GM12865 (cell line): ENCODE measurements at regions not wholly inside any gene's neighbourhood (a gene's known extent, or its start where the extent isn't known, plus 50 kb on each side); places are given as distances from the start of the nearest gene placed in this dataset.
"Not testable (repeated sequence)": the region's sequence is repeated elsewhere in the genome, so short reads cannot be mapped to it uniquely, and the experiment has no call there.

Experiments
- DNase-seq: peaks from one replicate; pipeline ENCODE4 v3.0.0; 2010; ENCODE audit warnings: low read depth
- H3K4me3 ChIP-seq: 2 replicates; pipeline ENCODE4 v1.5.1; 2011; ENCODE audit warnings: mild to moderate bottlenecking, low read depth, low read length, control low read depth

GRCh38 chr1:143854069-143854468, 117.7 kb downstream of the FAM72C start:
- not testable (repeated sequence) for DNase-seq, H3K4me3 ChIP-seq

DNA sequence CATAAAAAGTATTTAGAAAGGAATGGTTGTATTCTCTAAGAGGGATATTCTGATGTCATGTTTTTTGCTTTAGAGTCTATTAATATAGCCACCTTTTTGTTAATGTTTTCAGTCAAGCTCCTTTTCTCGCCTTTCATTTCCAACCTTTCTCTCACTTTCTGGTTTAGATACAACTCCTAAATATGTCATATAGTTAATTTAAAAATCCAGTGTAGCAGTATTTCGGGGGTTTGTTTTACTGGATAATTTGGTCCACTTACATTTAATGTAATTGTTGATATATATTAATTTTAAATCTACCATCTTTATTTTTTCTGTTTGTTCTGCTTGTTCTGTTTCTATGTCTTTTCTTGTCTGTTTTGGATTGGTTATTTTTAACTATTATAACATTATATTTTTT, 121.1 kb downstream of the FAM72C start:
- not testable (repeated sequence) for DNase-seq, H3K4me3 ChIP-seq

GRCh38 chr1:143848859-143849258, 122.9 kb downstream of the FAM72C start:
- H3K4me3 ChIP-seq, DNase-seq: not testable (repeated sequence)

DNA sequence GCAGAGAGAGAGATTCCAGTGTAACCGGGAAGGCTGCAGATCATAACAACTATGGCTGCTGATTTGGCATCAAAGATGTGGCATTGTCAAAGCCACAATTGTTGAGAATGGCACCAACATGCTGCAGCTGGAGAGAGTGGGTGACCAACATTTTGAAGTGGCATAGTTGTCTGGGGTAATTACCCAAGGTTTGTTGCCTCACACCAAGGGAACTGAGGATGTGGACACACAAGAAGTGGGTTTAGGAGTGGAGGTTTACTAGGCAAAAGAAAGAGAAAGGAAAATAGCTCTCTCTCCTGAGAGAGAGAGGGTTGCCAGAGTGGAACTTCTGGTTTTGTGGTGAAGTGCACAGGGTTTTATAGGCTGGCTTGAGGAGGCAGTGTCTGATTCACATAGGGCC, 126.6 kb downstream of the FAM72C start:
- DNase-seq, H3K4me3 ChIP-seq: not testable (repeated sequence)

- not testable (repeated sequence) for H3K4me3 ChIP-seq, DNase-seq
Observed at GRCh38 chr1:143842058-143842457, 129.7 kb downstream of the FAM72C start.

DNA sequence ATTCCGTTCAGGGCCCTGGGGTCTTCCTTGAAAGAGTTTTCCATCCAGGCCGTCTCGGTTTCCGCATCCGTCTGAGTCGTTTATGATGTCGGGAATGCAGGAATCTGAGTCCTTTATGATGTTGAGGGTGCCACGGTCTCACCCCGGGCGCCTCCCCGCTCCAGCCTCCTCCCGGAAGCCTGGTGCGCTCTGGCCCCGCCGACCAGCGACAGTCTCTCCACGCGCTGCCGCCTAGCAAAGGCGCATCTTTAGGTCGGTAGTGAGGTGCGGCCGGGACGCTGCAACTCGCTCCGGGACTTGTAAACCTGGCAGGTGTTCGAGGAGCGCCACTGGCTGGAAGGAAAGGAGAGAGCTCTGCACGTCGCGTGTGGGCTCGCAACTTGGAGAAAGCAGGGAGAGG, 132.6 kb downstream of the FAM72C start:
- H3K4me3 ChIP-seq, DNase-seq: not testable (repeated sequence)

- DNase-seq, H3K4me3 ChIP-seq: not testable (repeated sequence)
Observed at GRCh38 chr1:143838598-143838929, 133.2 kb downstream of the FAM72C start.

- not testable (repeated sequence) for DNase-seq, H3K4me3 ChIP-seq
Observed at GRCh38 chr1:143837924-143838597, 133.7 kb downstream of the FAM72C start.

GRCh38 chr1:143833376-143833775, 138.4 kb downstream of the FAM72C start:
- DNase-seq, H3K4me3 ChIP-seq: not testable (repeated sequence)

GRCh38 chr1:143832379-143832716, 139.4 kb downstream of the FAM72C start:
- not testable (repeated sequence) for DNase-seq

DNA sequence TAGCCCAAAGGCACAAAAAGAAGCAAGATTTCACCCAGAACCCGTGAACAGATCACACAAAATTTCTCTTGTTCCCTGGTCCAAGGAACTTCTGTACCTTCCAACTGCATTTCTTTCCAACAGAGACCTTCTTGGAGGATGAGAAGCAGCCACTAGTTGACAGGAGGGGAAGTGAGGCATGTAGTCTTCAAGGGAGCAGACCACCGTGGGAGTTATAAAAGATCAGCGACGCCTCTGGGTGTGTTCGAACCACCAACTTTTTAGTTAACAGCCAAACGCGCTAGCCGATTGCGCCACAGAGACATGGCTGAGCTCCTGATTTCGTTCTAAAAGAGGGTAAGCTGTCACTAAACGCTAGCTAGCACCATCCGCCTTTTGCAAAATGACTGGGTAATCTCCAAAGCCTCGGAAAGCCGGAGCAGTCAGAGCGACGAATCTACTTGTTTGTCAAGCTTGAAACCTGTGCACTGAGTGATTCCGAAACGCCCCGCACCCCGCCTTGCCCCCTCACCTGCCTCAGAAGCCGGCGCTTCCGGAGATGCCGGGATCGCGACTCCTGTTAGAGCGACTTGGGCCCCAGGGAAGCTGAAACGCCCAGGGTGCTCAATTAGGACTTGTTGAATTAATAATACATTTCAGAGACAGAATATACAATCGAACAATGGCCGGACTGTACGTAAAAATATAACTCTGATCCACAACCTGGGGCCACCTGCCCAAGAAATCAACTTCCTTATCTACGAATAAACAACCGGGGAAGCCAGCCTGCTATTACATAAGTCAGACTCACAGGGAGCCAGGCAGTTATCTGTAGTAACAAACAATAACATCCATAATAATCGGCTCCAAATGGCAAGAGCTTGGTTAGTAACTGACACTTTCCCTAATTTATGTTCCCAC, 140.1 kb downstream of the FAM72C start:
- DNase-seq = peak; percentile 0
- H3K4me3 ChIP-seq = not testable (repeated sequence)

More at GRCh38 chr1:143832379-143832716, 139.4 kb downstream of the FAM72C start:
- H3K4me3 ChIP-seq = not testable (repeated sequence)

DNA sequence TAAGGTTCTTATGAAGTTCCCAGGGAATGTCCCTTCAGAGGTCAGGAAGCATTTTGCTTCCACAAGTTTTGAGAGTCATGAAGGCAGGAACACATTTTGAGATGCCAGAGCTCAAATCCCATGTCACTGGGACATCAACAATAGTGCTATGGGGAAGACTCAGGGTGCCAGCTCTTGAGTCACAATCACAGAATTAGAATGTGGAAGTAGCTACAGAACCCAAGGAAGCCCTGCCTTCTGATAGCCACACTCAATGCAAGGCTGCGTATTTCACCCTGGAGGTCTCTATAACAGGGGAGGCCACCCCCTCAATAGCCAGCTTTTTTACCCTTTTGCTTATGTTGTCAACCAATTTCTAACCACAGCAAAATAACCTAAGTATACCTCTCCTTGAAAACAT, 145.6 kb downstream of the FAM72C start:
- not testable (repeated sequence) for DNase-seq, H3K4me3 ChIP-seq

DNA sequence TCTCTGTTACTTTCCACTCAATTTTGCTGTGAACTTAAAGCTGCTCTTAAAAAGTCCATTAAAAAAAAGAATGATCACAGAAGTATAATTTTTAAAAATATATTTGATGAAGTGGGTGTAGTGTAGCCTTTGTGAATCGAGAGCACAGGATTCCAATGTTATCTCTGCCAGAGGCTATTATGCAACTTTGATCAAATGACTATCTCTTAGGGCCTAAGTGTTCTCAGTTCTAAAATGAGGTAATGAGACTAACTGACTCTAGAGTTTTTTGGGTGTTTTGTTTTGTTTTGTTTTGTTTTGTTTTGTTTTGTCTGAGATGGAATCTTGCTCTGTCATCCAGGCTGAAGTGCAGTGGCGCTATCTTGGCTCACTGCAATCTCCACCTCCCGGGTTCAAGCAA, 147.5 kb downstream of the FAM72C start:
- H3K4me3 ChIP-seq, DNase-seq: not testable (repeated sequence)

- not testable (repeated sequence) for H3K4me3 ChIP-seq, DNase-seq
Observed at GRCh38 chr1:143820058-143820457, 151.7 kb downstream of the FAM72C start.

DNA sequence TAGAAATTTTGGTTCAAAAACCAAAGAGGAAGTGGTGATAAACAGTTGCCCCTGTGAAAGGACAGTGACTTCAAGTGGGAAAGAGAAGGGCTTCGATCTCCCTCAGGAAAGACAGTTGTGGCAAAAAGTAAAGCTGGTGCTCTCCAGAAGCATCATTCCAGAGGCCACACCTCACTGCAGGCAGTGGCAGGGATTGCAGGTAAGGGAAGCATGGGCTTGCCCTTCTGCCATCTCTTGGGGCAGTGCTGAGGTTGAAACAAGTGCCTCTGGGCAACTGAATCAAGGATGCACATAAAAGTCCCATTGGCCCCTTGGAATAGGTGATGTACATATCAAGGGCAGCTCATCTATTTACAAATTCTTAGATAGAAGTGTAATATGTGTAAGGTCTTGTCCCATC, 155.4 kb downstream of the FAM72C start:
- not testable (repeated sequence) for DNase-seq, H3K4me3 ChIP-seq

- DNase-seq, H3K4me3 ChIP-seq: not testable (repeated sequence)
Observed at GRCh38 chr1:143805374-143805773, 166.4 kb downstream of the FAM72C start.

DNA sequence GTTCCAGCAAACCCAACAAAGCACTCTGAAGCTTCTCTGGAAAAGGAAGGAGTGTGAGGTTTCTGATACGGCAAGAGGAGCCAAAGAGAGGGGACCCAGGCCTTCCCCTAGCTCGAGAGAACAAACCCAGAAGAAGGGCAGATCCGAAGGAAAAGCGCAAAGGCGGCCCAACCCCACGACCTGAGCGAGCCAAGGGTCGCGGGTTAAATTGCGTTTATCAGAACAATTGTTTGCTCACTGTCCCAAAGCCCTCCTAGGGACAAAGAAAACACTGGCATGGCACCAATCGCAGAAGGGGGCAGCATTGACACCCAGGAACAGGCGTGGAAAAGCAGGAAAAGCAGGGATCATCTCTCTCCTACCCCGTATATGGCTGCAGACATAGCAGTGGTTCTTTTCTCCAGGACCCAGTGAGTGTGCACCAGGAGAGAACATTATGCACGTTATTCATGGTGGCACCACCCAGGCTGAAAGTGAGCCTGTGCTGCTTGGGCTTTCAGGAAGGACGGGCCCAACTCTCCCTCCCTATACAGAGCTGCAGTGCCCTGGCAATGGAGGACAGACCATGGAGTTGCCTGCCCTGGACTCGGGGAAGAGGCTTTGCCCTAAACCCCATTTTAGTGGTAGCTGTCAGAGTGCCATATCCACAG, 167.0 kb downstream of the FAM72C start:
- not testable (repeated sequence) for H3K4me3 ChIP-seq, DNase-seq

GRCh38 chr1:143803927-143804411, 167.8 kb downstream of the FAM72C start:
- H3K4me3 ChIP-seq = peak overlapping the region; percentile 48
- DNase-seq = peak; percentile 54

- H3K4me3 ChIP-seq, DNase-seq: not testable (repeated sequence)
Observed at GRCh38 chr1:143803095-143803494, 168.7 kb downstream of the FAM72C start.
